ENCODE measurements at regions not wholly inside any gene's neighbourhood (a gene's known extent, or its start where the extent isn't known, plus 50 kb on each side); places are given as distances from the start of the nearest gene placed in this dataset.

DNA sequence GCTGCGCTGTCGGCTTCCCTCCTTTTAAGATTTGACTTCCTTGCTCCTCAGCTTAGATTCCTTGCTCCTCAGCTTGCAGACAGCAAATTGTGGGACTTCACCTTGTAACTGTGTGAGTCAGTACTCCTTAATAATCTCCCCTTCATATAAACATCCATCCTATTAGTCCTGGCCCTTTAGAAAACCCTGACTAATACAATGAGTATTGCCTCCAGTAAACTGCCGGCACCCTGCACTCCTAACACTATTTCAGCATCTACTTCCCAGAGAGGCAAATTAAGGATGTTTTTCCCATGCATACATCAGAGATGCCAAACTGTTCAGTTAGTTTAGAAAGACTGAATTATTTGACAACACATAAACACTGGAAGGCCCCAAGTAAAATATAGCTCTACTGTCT lies 611.3 kb upstream of the TMEM132C start:
- TF ChIP-seq EZH2phosphoT487 (IDR thresholded peaks at IDR 0.05; ENCODE audit: insufficient read depth, low read depth) (no peak), EZH2 (IDR thresholded peaks at IDR 0.05; ENCODE audit: insufficient read depth, poor library complexity, severe bottlenecking) (no peak)

Measured in GM23248 (cell line).